Dedifferentiated amniotic fluid mesenchymal stem cell (primary cell): ENCODE measurements at regions not wholly inside any gene's neighbourhood (a gene's known extent, or its start where the extent isn't known, plus 50 kb on each side); places are given as distances from the start of the nearest gene placed in this dataset.
"Not testable (repeated sequence)": the region's sequence is repeated elsewhere in the genome, so short reads cannot be mapped to it uniquely, and the experiment has no call there.

Experiments used
- DNase-seq: peaks from one replicate; pipeline ENCODE4 v3.0.0-alpha.2; 2016; ENCODE audit errors: extremely low spot score

GRCh38 chr4:84224522-84224921, 274.6 kb downstream of the NKX6-1 start:
- DNase-seq = no peak

GRCh38 chr4:84221704-84222103, 277.4 kb downstream of the NKX6-1 start:
- DNase-seq = no peak

- no peak for DNase-seq
These were observed 278.1 kb downstream of the NKX6-1 start for GRCh38 chr4:84220990-84221389.

GRCh38 chr4:84219656-84220055, 279.4 kb downstream of the NKX6-1 start:
- DNase-seq = no peak

- DNase-seq = no peak
These were observed 281.1 kb downstream of the NKX6-1 start for GRCh38 chr4:84218031-84218430.

- no peak for DNase-seq
These were observed 283.9 kb downstream of the NKX6-1 start for GRCh38 chr4:84215217-84215616.

- not testable (repeated sequence) for DNase-seq
These were observed 292.9 kb downstream of the NKX6-1 start for GRCh38 chr4:84206226-84206625.

- no peak for DNase-seq
These were observed 309.9 kb downstream of the NKX6-1 start for GRCh38 chr4:84189144-84189543.

GRCh38 chr4:84179409-84179808, 319.7 kb downstream of the NKX6-1 start:
- no peak for DNase-seq

- no peak for DNase-seq
These were observed 321.1 kb downstream of the NKX6-1 start for GRCh38 chr4:84177831-84178542.

- DNase-seq = no peak
These were observed 323.1 kb downstream of the NKX6-1 start for GRCh38 chr4:84176016-84176415.

GRCh38 chr4:84171871-84172270, 327.2 kb downstream of the NKX6-1 start:
- DNase-seq = no peak

- no peak for DNase-seq
These were observed 331.5 kb downstream of the NKX6-1 start for GRCh38 chr4:84167564-84167963.

- DNase-seq = no peak
These were observed 332.0 kb downstream of the NKX6-1 start for GRCh38 chr4:84167093-84167492.

- no peak for DNase-seq
These were observed 332.6 kb downstream of the NKX6-1 start for GRCh38 chr4:84166486-84166885.

- DNase-seq = no peak
These were observed 334.9 kb downstream of the NKX6-1 start for GRCh38 chr4:84164201-84164600.

GRCh38 chr4:84159762-84160161, 339.3 kb downstream of the NKX6-1 start:
- no peak for DNase-seq

- no peak for DNase-seq
These were observed 340.4 kb downstream of the NKX6-1 start for GRCh38 chr4:84158670-84159069.

GRCh38 chr4:84151574-84151973, 347.5 kb downstream of the NKX6-1 start:
- no peak for DNase-seq

GRCh38 chr4:84150177-84150576, 348.9 kb downstream of the NKX6-1 start:
- DNase-seq = no peak

GRCh38 chr4:84147831-84148230, 351.3 kb downstream of the NKX6-1 start:
- no peak for DNase-seq

GRCh38 chr4:84146300-84146959, 352.7 kb downstream of the NKX6-1 start:
- DNase-seq = no peak

GRCh38 chr4:84145176-84145575, 353.9 kb downstream of the NKX6-1 start:
- no peak for DNase-seq

- not testable (repeated sequence) for DNase-seq
These were observed 372.2 kb downstream of the NKX6-1 start for GRCh38 chr4:84126911-84127310.
